ENCODE measurements at regions not wholly inside any gene's neighbourhood (a gene's known extent, or its start where the extent isn't known, plus 50 kb on each side); places are given as distances from the start of the nearest gene placed in this dataset.
A peak's percentile ranks its signal among the peaks of the same experiment; 100 is the strongest.

DNA sequence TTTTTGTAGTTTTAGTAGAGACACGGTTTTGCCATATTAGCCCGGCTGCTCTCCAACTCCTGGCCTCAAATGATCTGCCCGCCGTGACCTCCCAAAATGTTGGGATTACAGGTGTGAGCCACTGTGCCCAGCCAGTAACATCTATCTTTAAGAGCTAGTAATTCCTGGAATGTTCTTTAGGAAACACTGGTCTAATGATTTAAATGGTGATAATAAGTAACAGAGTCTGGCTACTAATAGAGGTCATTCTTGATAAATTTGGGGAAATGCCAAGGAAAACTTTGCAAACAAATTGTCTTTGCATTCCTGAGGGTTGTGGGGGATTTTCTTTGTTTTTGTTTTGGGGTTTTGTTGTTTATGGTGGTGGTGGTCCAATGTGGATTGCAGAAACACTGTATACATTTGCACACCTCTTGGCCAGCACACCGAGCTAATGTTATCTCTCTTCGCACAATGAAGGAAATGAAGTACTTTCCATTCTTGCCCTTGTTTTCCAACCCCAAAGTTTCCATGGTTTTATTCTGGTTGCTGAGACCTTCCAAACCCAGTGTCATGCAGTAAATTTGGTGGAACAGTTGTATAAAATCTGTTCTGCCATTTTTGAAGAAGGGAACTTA, 51.3 kb upstream of the WIPF3 start:
- peak in 1 of 11 donors; percentile 14 for DNase-seq (ENCODE audit: extremely low read depth in 1 of 11, low read depth in 9 of 11, low spot score in 4 of 11)

Measured in renal cortex interstitium (tissue), 11 donors.